ENCODE measurements at regions not wholly inside any gene's neighbourhood (a gene's known extent, or its start where the extent isn't known, plus 50 kb on each side); places are given as distances from the start of the nearest gene placed in this dataset.

DNA sequence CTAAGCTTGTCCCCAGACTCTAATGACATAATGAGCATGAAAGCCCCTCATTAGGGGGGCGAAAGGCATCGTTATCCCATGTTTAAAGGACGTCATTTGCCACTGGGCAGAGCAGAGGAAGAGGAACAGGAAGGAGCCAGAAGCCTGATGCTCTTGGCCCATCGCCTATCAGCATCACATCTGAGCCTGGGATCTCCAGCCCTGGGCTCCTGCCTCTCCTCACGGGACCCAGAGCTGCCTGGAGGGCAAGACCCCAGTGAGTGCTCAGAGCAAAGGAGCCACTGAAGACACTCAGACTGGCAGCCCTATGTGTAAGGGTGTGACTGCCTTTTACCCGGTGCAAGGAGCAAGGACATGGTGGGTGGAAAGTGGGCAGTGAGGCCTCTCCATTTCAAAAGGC, 115.0 kb upstream of the ZNF507 start:
- no peak for DNase-seq

GRCh38 chr19:32231020-32231419, 114.4 kb upstream of the ZNF507 start:
- DNase-seq, result no peak

- DNase-seq, result no peak
Measured at GRCh38 chr19:32231691-32232090, 113.7 kb upstream of the ZNF507 start.

DNA sequence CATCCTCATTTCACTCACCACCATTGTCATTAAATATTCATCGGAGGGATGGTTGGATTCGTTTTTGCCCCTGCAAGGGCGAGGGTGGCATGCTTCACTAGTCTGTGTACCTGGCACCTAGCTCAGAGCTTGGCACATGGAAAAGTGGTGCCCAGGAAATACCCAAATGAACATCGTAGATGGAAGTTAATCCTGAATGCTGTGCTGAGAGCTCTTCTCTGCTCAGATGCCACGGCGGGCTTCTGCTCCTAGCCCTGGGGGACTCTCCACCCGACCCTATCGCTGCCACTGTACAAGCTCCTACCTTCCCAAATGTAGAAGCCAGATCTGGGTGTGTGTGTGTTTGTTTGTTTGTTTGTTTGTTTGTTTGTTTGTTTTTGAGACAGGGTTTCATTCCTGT, 113.0 kb upstream of the ZNF507 start:
- DNase-seq, result no peak

DNA sequence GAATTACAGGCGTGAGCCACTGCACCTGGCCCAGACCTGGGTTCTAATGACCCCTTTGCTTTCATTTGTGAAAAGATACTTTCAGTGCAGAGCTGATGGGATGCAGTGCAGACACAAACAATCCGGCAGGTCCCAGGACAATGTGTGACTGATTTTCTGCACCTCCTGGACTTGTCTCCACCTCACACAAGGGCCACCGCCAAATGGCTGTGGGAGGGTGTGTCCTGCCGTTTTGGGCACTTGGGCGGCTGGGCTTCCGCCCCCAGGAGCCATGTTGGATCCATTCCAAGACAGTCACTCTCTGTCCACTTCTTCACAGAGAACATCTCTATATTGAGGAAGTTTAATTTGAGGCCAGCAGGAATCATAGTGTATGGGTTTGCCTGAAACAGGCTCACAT, 112.3 kb upstream of the ZNF507 start:
- DNase-seq, result no peak

GRCh38 chr19:32233885-32234284, 111.5 kb upstream of the ZNF507 start:
- DNase-seq, result no peak

GRCh38 chr19:32234663-32235217, 110.7 kb upstream of the ZNF507 start:
- DNase-seq, result no peak

- no peak for DNase-seq
Measured at GRCh38 chr19:32238076-32238475, 107.3 kb upstream of the ZNF507 start.

DNA sequence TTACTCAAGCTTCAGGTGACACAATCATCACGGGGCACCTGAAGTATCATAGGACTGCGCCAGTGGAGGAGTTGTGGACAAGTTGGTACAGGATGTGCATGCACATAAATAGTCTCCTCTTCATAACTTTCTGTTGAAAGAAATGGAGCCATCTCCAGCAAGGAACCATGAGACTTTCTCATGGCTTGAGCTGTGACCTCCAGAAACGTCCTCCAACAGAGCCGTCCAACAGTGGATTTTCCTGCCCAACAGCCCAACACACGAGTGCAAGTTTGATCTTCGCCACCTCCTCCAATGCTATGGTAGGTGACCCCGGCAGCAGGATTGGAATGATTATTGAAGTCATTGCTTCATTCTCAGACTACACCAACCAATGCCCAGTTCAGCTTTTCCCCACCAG, 105.1 kb upstream of the ZNF507 start:
- no peak for DNase-seq

DNA sequence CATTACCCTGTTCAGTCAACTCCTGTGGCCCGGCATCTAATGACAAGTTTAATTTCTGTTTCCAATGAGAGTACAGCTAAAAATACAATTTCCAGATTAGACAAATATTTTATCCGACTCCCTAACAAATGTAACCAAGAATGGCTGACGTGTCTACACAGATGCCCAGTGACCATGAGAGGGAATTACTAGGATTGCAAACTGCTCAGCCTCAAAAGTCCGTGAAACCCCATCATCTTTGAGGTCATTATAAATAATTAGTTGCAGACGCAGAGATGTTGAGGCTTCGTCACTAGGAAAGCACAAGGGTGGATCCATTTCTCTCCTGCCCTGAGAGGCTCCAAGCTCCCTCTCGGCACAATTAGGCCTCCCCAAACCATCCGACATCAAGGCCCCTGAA, 104.1 kb upstream of the ZNF507 start:
- DNase-seq, result no peak

DNA sequence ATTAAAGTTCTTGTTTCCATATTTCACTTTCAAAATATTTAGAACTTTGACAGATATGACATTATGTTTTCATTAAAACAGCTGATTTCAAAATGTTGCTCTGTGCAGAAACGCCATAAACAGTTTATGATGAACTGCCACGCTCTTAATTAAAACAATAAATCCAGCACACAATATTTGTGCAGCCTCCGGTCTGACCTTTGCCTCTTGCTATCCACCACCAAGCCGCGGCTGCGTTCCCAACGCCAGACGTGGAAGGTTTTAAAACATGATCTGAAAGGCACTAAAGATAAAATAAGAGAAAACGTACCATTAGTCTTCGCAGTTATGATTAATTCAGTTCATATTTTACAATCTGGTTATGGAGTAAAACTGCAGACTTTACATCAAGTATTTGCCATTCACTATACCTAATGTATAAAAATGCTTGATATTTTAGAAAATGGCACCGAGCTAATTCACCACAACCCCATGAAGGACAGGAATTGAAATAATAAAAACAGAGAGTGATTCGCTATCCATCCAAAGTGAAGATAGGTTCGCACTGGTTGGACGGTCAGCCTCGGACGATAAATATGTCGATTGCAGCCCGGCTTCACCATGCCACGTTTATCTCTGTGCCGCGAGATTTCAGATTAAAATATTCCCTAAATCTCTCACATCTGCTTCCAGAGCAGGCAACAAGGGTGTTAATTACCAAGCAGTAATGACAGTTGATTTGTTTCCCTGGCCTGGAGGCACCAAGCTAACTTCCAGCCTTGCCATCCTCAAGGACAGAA, 103.3 kb upstream of the ZNF507 start:
- DNase-seq, result no peak

GRCh38 chr19:32246006-32246405, 99.4 kb upstream of the ZNF507 start:
- DNase-seq, result no peak

- DNase-seq, result no peak
Measured at GRCh38 chr19:32251634-32252332, 93.6 kb upstream of the ZNF507 start.

DNA sequence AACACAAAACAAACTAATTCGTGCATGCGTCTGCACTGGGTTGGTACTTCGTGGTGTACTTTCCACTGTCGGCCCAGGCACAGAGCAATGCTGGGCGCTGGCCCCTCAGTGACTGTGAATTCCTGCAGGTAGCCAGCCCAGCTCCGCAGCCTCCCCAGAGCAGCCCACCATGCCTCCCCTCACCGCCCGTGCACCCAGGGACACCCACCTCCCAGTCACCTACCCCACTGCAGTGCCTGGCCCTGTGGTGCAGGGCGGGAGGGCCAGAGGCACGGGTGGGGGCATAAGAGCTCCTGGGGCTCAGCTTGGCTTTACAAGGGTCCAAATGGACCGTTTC, 93.1 kb upstream of the ZNF507 start:
- no peak for DNase-seq

DNA sequence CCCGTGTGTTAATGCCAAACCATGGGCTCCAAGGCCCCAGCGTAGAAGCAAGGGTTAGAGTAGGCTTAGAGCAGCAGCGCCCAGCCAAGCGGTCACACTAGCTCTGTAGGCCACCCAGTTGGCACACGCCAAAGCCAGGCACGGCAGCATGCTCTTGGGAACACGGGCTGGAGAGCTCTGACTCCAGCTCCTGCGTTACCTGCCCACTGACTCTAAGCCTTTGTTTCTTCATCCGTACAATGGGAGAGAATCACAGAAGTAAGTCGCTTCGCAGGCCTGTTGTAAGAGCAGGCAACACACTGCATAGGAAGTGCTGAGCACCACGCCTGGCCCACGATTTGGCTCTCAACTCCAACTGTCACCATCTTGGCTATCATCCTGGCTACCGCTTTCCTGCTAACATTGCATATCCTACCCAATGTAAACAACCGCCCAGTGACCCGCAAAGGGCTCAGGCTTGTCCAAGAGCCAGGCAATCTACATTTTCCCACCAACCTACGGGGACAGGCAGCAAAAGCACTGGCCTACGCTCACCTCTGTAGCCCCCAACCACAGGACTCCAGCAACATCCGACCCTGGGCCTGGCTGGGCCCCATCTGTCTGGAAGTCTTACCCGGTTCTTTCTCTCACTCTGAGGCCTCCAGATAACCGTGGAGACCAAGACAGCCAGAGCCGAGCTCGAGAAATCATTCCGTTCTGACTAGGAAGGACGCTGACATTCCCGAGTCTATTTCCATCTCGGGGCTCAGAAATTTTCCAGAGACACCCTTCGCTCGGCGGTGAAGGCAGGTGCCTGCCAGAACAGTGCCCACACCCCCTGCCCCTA, 91.5 kb upstream of the ZNF507 start:
- no peak for DNase-seq

DNA sequence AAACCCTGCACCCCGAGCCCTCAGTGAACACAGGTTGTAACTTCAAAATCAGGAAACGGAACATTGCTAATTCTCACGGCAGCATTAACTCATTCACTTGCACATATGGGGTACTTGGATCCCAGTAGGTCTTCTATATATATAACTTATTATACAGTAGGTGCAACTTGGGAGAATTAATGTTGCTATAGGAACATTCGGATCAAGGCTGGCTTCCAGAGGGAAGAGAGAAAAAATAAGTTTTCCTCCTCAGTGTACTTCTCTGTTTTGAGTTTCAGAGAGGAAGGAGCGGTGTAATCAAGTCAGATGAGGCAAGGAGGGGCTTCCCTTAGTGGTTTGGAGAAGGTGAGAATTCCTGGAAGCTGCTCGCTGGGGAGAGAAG, 90.9 kb upstream of the ZNF507 start:
- no peak for DNase-seq

- DNase-seq, result no peak
Measured at GRCh38 chr19:32255536-32256295, 89.7 kb upstream of the ZNF507 start.

DNA sequence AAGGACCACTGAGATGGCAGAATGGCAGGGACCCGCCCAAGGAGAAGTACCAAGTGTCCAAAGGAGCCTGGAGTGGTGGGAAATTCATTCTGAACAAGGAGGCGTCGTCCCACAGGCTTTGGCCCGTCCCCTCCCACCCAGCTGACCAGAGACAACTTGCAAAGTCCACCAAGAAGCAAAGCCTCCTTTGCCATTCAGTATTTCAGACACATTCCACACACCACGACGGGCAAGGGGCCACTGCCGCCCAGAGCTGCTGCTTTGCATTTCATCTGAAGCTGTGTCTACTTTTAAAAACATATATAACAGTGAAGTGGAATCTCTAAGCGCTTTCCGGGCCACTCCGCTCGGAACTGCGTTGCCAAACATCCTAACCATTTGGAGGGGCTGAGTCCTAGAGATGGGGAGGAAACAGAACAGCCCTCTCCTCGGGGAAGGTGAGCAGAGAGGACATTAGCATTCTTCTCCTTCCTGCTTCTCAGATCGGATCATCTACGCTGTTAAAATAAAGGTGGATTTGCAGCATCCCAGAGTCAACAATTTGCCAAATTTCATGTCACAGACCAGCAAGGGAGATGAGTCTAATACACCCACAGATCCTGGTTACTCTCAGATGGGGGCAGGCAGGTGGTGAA, 89.0 kb upstream of the ZNF507 start:
- DNase-seq, result no peak

DNA sequence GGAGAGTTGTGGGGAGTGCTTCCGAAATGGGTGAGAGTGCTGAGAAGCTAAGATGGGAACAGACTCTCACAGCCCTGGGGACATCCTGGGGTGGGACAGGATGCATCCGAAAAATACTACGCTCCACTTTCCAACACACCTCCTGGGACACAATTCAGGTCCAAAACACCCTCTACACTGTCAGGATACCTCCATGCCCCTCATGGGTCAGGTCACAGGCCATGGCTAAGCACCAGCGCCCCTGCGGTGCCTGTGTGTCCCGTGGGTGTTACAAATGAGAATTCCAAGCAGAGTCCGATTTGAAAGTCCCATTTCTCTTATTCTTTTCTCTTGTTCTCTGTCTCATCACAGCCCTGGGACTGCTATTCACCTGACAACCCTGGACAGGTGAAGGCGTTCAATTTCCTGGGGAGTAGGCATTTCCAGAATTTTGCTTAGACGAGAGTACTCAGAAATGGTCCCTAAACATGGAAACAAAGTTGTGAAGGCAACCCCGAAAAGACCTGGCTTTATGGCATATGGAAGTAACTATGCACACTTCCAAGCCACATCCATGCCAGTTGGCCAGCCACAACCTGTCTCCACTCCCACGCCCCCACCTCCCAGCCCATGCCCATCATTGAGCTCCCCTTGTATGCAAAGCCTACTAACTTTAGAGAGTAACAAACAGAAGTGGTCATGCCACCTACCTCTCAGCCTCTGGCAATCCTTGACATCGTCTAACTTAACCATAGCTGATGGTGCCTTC, 87.9 kb upstream of the ZNF507 start:
- no peak for DNase-seq

DNA sequence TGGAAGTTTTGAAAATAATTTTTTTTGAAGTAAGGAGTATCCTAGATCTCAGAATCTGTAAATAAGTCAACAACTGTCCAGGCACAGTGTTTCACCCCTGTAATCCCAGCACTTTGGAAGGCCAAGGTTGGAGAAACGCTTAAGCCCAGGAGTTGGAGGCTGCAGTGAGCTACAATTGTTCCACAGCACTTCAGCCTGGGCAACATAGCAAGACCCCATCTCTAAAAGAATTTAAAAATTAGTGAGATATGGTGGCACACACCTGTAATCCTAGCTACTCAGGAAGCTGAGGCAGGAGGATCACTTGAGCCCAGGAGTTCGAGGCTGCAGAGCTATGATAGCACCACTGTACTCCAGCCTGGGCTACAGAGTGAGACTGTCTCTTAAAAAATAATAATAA, 87.2 kb upstream of the ZNF507 start:
- no peak for DNase-seq

DNA sequence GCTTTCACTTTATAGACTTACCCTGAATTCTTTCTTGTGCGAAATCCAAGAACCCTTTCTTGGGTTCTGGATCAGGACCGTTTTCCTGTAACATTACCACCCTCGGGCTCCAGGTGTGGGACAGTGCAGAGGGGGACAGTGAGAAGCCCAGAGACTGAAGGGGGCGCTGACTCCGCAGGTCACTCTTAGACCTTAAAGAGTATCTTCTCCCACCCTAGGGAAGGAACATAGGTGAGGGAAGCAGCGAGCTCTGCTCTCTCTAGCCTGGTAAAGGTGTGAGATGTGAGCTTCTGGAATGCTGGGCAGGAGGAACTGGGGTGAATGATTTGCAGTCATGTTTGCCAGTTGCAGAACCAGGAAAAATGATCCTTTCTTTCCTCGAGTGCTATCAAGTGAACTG, 80.8 kb upstream of the ZNF507 start:
- DNase-seq, result no peak

GRCh38 chr19:32265995-32266394, 79.4 kb upstream of the ZNF507 start:
- DNase-seq, result no peak
